ENCODE measurements at regions not wholly inside any gene's neighbourhood (a gene's known extent, or its start where the extent isn't known, plus 50 kb on each side); places are given as distances from the start of the nearest gene placed in this dataset.
A peak's percentile ranks its signal among the peaks of the same experiment; 100 is the strongest.

DNA sequence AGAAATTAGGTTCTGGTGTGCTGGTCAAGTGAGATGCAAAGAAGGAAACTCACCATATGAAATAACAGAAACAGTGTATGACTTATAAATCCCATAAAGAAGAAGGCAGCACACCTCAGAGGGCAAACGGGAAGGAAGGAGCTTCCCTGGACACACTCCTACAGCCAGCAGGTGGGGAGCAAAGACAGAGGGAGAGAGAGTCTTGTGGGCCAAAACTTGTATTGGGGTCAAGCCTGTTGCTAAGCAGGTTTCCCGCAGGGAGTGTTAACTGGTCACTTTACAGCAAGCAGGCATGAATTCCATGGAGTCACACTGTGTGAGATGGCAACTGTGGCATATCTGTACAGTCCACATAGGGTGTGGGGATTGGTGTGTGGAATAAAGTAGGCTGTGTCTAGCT is 222.9 kb upstream of the NDN start:
- TF ChIP-seq, protein P1, sequence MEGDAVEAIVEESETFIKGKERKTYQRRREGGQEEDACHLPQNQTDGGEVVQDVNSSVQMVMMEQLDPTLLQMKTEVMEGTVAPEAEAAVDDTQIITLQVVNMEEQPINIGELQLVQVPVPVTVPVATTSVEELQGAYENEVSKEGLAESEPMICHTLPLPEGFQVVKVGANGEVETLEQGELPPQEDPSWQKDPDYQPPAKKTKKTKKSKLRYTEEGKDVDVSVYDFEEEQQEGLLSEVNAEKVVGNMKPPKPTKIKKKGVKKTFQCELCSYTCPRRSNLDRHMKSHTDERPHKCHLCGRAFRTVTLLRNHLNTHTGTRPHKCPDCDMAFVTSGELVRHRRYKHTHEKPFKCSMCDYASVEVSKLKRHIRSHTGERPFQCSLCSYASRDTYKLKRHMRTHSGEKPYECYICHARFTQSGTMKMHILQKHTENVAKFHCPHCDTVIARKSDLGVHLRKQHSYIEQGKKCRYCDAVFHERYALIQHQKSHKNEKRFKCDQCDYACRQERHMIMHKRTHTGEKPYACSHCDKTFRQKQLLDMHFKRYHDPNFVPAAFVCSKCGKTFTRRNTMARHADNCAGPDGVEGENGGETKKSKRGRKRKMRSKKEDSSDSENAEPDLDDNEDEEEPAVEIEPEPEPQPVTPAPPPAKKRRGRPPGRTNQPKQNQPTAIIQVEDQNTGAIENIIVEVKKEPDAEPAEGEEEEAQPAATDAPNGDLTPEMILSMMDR (IDR thresholded peaks at IDR 0.05; ENCODE audit: insufficient read depth, low read length, severe bottlenecking), result no peak
- Histone ChIP-seq H3K4me3 (ENCODE audit: low read depth, low read length) (no peak overlapping the region), H3K27me3 (ENCODE audit: control insufficient read depth, insufficient read depth, low read length) (no peaks in the 10 kb centered on the region), H3K36me3 (ENCODE audit: control insufficient read depth, insufficient read depth, low read length) (no peaks in the 10 kb centered on the region)
- DNase-seq (ENCODE audit: low read depth), result no peak
- no peak for FAIRE-seq

DNA sequence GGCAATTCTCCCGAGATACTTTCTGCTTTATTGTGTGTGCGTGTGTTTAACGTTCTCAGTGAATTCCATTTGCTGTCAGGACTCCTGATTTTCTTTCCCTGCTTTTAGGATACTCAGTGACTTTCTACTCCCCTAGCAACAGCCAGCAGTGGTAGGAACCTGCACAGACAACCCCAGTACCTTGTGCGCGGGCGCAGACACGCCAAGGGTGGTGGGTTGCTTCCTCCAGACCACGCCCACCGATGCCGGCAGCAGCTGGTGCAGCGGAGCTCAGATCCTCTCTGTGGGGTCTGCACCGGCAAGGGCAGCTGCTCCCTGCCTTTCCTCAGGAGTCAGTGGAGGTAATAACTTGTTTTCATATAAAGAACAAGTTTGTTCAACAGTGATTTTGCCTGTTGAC is 225.1 kb upstream of the NDN start:
- no peaks in the 10 kb centered on the region for H3K36me3 ChIP-seq (ENCODE audit: control insufficient read depth, insufficient read depth, low read length)
- no peak for DNase-seq (ENCODE audit: low read depth)
- no peak overlapping the region for H3K4me3 ChIP-seq (ENCODE audit: low read depth, low read length)
- no peaks in the 10 kb centered on the region for H3K27me3 ChIP-seq (ENCODE audit: control insufficient read depth, insufficient read depth, low read length)
- TF ChIP-seq, protein P1 (IDR thresholded peaks at IDR 0.05; ENCODE audit: insufficient read depth, low read length, severe bottlenecking), result no peak
- FAIRE-seq, result no peak

DNA sequence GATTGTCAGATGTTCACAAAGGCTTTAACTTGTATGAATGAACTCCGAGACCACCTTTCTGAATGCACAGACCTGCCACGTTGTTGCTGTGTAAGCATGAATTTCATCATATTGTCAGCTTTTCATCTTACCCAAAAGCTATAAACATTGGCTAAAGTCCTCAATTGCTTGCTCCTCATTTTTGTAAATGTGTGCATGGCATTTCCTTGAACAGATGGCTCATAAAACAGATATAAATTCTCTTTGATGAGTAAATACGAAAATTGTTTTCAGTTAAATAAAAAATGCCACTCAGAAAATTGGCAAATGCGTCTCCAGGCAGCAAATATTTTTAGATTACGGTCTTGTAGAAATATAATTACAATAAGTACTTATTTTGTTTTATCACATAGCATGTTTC is 226.0 kb upstream of the NDN start:
- DNase-seq (ENCODE audit: low read depth) (no peak), FAIRE-seq (no peak)

DNA sequence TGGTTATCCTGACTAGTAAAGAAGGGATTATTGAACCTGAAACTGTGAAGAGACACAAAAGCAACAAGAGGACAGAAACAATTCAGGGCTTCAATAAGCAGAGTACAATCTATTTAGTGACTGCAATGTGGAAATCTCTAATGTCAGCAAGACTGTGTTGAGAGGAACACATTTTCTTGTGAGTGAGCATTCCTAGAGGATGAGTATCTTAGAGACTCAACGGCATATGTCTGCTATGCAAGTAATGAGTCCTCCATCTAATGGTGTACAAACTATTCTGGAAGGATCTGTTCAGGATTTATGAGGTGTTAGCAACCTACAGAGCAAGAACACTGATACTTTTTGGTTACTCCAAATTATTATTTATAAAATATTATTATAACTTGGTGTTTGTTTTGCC is 226.5 kb upstream of the NDN start:
- H3K27me3 ChIP-seq (ENCODE audit: control insufficient read depth, insufficient read depth, low read length), result no peaks in the 10 kb centered on the region
- FAIRE-seq, result no peak
- TF ChIP-seq, protein P1 (IDR thresholded peaks at IDR 0.05; ENCODE audit: insufficient read depth, low read length, severe bottlenecking), result no peak
- H3K4me3 ChIP-seq (ENCODE audit: low read depth, low read length), result no peak overlapping the region
- peak; percentile 1 for DNase-seq (ENCODE audit: low read depth)
- H3K36me3 ChIP-seq (ENCODE audit: control insufficient read depth, insufficient read depth, low read length), result no peaks in the 10 kb centered on the region

More for the DNA sequence above, 226.0 kb upstream of the NDN start:
- Histone ChIP-seq H3K27me3 (ENCODE audit: control insufficient read depth, insufficient read depth, low read length) (no peaks in the 10 kb centered on the region), H3K4me3 (ENCODE audit: low read depth, low read length) (no peak overlapping the region), H3K36me3 (ENCODE audit: control insufficient read depth, insufficient read depth, low read length) (no peaks in the 10 kb centered on the region)
- TF ChIP-seq, protein P1 (IDR thresholded peaks at IDR 0.05; ENCODE audit: insufficient read depth, low read length, severe bottlenecking), result no peak

DNA sequence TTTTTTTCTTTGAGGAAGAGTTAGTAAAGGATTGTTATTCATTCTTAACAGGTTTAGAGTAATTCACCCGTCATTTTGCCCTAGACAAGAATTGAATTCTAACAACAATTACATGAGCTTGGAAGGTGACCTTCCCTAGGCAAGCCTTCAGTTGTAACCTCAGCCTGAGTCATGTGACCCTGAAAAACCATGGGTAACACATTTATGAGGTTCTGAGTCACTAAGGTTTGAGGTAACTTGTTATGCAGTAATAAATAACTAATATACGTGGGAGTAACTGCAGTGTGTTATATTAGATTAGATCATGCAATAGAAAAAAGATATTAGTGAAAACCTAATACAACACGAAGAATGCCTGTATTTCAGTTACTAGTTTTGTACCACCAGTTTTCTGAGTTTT is 237.6 kb upstream of the NDN start:
- no peak for FAIRE-seq

DNA sequence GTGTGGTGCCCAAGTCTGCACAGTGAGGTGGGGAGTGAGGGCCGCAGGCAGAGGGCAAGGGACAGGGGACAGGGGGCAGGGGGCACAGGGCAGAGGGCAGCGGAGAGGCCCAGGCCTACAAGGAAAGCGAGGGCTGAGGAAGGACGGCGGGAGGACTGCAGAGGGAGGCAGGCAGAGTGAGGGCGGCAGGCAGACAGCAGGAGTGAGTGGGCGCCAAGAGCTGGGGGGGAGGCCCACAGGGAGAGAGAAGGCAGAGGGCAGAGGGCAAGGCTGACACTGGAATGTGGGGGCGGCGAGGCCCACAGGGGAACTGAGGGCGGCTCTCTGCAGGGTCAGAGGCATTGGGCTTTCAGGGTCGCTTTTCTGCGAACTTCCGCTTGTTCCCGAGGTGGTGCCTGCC is 267.8 kb upstream of the NDN start:
- FAIRE-seq (no peak), DNase-seq (ENCODE audit: low read depth) (no peak)
- TF ChIP-seq, protein P1 (IDR thresholded peaks at IDR 0.05; ENCODE audit: insufficient read depth, low read length, severe bottlenecking), result no peak
- no peaks in the 10 kb centered on the region for H3K36me3 ChIP-seq (ENCODE audit: control insufficient read depth, insufficient read depth, low read length)
- H3K4me3 ChIP-seq (ENCODE audit: low read depth, low read length), result no peak overlapping the region
- no peaks in the 10 kb centered on the region for H3K27me3 ChIP-seq (ENCODE audit: control insufficient read depth, insufficient read depth, low read length)

More for the DNA sequence above, 237.6 kb upstream of the NDN start:
- TF ChIP-seq, protein P1 (IDR thresholded peaks at IDR 0.05; ENCODE audit: insufficient read depth, low read length, severe bottlenecking), result no peak
- no peaks in the 10 kb centered on the region for H3K27me3 ChIP-seq (ENCODE audit: control insufficient read depth, insufficient read depth, low read length)
- no peak overlapping the region for H3K4me3 ChIP-seq (ENCODE audit: low read depth, low read length)
- H3K36me3 ChIP-seq (ENCODE audit: control insufficient read depth, insufficient read depth, low read length), result no peaks in the 10 kb centered on the region
- no peak for DNase-seq (ENCODE audit: low read depth)

Measured in bronchial epithelial cell (primary cell).